Astrocyte (in vitro differentiated cells and primary cell): ENCODE measurements at regions not wholly inside any gene's neighbourhood (a gene's known extent, or its start where the extent isn't known, plus 50 kb on each side); places are given as distances from the start of the nearest gene placed in this dataset.

ENCODE experiments used
- DNase-seq: peaks from one replicate; pipeline ENCODE4 v3.0.0-alpha.2; 2010; ENCODE audit warnings: low read depth
- FAIRE-seq: peaks from 2 replicates; lab custom pipeline; 2011; peaks lifted over from hg19 to GRCh38; lab: Jason Lieb, UNC
- H2AFZ ChIP-seq: 2 replicates; pipeline ENCODE4 v1.6.0; 2012; ENCODE audit warnings: low read depth, low read length, inconsistent platforms
- H3K27ac ChIP-seq: 2 replicates; pipeline ENCODE4 v1.5.1; 2011; ENCODE audit warnings: low read depth, low read length, inconsistent platforms
- H3K27me3 ChIP-seq: 2 replicates; pipeline ENCODE4 v1.6.0; 2011; ENCODE audit warnings: low read length, inconsistent platforms; ENCODE audit not compliant: insufficient read depth
- H3K36me3 ChIP-seq: 2 replicates; pipeline ENCODE4 v1.5.1; 2011; ENCODE audit warnings: low read length, inconsistent platforms; ENCODE audit not compliant: insufficient read depth
- H3K4me1 ChIP-seq: 2 replicates; pipeline ENCODE4 v1.5.1; 2011; ENCODE audit warnings: low read length, inconsistent platforms; ENCODE audit not compliant: insufficient read depth
- H3K4me2 ChIP-seq: 2 replicates; pipeline ENCODE4 v1.6.0; 2012; ENCODE audit warnings: low read length, inconsistent platforms
- H3K4me3 ChIP-seq: 2 replicates; pipeline ENCODE4 v1.5.1; 2011; ENCODE audit warnings: low read depth, mild to moderate bottlenecking, low read length, inconsistent platforms; ENCODE audit not compliant: insufficient read depth
- H3K79me2 ChIP-seq: 2 replicates; pipeline ENCODE4 v1.6.0; 2012; ENCODE audit warnings: mild to moderate bottlenecking, low read length, inconsistent platforms; ENCODE audit not compliant: insufficient read depth
- H3K9ac ChIP-seq: 2 replicates; pipeline ENCODE4 v1.6.0; 2012; ENCODE audit warnings: mild to moderate bottlenecking, low read length, inconsistent platforms
- H3K9me3 ChIP-seq: 2 replicates; pipeline ENCODE4 v1.5.1; 2012; ENCODE audit warnings: low read depth, mild to moderate bottlenecking, low read length, inconsistent platforms; ENCODE audit not compliant: insufficient read depth
- H4K20me1 ChIP-seq: 2 replicates; pipeline ENCODE4 v1.6.0; 2012; ENCODE audit warnings: low read length, inconsistent platforms; ENCODE audit not compliant: insufficient read depth
- H3K27ac Mint-ChIP-seq: one replicate; pipeline ENCODE4 v1.8.0; 2021; ENCODE audit warnings: mild to moderate bottlenecking, mixed read lengths; ENCODE audit not compliant: unreplicated experiment
- H3K27me3 Mint-ChIP-seq: one replicate; pipeline ENCODE4 v1.8.0; 2021; ENCODE audit warnings: low read depth, mixed read lengths; ENCODE audit not compliant: unreplicated experiment
- H3K36me3 Mint-ChIP-seq: one replicate; pipeline ENCODE4 v1.8.0; 2021; ENCODE audit warnings: low read depth, mixed read lengths; ENCODE audit not compliant: unreplicated experiment
- H3K4me1 Mint-ChIP-seq: one replicate; pipeline ENCODE4 v1.8.0; 2021; ENCODE audit warnings: low read depth, mixed read lengths; ENCODE audit not compliant: unreplicated experiment
- H3K4me3 Mint-ChIP-seq: one replicate; pipeline ENCODE4 v1.8.0; 2021; ENCODE audit warnings: mild to moderate bottlenecking, moderate library complexity, mixed read lengths; ENCODE audit not compliant: unreplicated experiment
- H3K9me3 Mint-ChIP-seq: one replicate; pipeline ENCODE4 v1.8.0; 2021; ENCODE audit warnings: mild to moderate bottlenecking, mixed read lengths; ENCODE audit not compliant: unreplicated experiment
- EZH2 ChIP-seq: IDR thresholded peaks from 2 replicates; pipeline ENCODE4 v1.6.1; 2012; ENCODE audit warnings: mild to moderate bottlenecking, low read length, inconsistent platforms; ENCODE audit not compliant: insufficient read depth
- TF ChIP-seq, protein P1 (sequence below): IDR thresholded peaks from 2 replicates; pipeline ENCODE4 v1.5.1; 2011; ENCODE audit warnings: low read depth, mild to moderate bottlenecking, inconsistent platforms, low read length, moderate library complexity; ENCODE audit not compliant: insufficient read depth

DNA sequence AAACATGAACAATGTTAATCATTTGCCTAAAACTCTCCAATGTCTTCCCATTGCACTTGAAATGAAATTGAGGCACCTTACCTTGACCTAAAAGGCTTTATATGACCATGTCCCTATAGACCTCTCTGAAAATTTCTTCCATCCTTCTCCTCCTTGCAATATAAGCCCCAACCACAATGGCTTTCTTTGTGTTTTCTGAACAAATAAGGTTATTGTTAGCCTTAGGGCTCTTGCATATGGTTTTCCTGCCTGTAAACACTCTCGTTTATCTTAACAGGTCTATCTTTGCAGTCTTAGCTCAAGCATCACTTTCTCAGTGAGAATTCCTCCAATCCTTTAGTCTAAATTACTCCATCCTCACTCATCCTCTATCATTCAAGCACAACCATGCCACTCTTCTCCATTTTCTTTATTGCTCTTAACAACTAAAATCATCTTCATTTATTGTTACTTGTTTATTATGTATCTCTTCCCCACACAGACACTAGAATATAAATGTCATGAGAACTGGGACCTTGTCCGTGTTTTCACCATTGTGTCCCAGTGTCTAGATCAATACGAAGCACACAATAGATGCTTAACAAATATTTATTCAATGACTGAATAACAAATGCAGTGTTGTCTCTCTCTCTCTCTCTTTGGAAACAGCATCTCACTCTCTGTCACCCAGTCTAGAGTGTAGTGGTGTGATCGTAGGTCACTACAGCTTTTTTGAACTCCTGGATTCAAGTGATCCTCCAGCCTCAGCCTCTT, 129.3 kb downstream of the RDH14 start:
- Mint-ChIP-seq H3K36me3 (no peaks in the 10 kb centered on the region), H3K9me3 (no peaks in the 10 kb centered on the region), H3K4me3 (no peak overlapping the region), H3K27me3 (no peaks in the 10 kb centered on the region), H3K27ac (no peak overlapping the region), H3K4me1 (peaks cover 6% of the 10 kb centered on the region)
- no peaks in the 10 kb centered on the region for H4K20me1 ChIP-seq
- no peaks in the 10 kb centered on the region for H3K4me1 ChIP-seq
- no peaks in the 10 kb centered on the region for H3K9me3 ChIP-seq
- DNase-seq (no peak), FAIRE-seq (no peak)
- H3K79me2 ChIP-seq, result no peaks in the 10 kb centered on the region
- H3K4me2 ChIP-seq, result no peak overlapping the region
- H2AFZ ChIP-seq, result no peak overlapping the region
- no peaks in the 10 kb centered on the region for H3K36me3 ChIP-seq
- H3K9ac ChIP-seq, result no peak overlapping the region
- TF ChIP-seq EZH2, result no peak
- TF ChIP-seq, protein P1, sequence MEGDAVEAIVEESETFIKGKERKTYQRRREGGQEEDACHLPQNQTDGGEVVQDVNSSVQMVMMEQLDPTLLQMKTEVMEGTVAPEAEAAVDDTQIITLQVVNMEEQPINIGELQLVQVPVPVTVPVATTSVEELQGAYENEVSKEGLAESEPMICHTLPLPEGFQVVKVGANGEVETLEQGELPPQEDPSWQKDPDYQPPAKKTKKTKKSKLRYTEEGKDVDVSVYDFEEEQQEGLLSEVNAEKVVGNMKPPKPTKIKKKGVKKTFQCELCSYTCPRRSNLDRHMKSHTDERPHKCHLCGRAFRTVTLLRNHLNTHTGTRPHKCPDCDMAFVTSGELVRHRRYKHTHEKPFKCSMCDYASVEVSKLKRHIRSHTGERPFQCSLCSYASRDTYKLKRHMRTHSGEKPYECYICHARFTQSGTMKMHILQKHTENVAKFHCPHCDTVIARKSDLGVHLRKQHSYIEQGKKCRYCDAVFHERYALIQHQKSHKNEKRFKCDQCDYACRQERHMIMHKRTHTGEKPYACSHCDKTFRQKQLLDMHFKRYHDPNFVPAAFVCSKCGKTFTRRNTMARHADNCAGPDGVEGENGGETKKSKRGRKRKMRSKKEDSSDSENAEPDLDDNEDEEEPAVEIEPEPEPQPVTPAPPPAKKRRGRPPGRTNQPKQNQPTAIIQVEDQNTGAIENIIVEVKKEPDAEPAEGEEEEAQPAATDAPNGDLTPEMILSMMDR, result no peak
- no peak overlapping the region for H3K4me3 ChIP-seq
- H3K27ac ChIP-seq, result no peak overlapping the region
- H3K27me3 ChIP-seq, result no peaks in the 10 kb centered on the region

DNA sequence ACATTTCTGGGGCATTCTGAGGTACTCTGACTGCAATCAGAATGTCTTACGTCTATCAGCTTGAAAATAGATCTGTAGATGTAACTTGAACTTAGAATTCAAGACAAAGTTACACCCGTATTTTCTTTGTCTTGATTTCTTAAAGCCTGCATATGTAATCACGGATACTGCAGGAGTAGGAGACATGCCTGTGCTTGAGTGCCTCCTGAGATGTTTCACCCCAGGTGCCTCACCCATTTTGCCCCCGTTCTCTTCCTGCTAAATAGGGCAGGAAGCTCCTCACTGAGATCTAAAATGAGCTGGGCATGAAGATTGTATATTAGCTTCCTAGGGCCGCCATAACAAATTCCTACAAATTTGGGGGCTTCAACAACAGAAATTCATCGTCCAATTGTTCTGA, 131.9 kb downstream of the RDH14 start:
- Histone ChIP-seq H3K9ac (no peak overlapping the region), H3K27ac (no peak overlapping the region), H3K4me3 (no peak overlapping the region), H2AFZ (no peak overlapping the region), H3K27me3 (no peaks in the 10 kb centered on the region), H3K4me1 (no peaks in the 10 kb centered on the region), H3K9me3 (no peaks in the 10 kb centered on the region), H3K4me2 (no peak overlapping the region), H3K36me3 (no peaks in the 10 kb centered on the region), H4K20me1 (no peaks in the 10 kb centered on the region), H3K79me2 (no peaks in the 10 kb centered on the region)
- no peaks in the 10 kb centered on the region for H3K36me3 Mint-ChIP-seq
- no peak overlapping the region for H3K27ac Mint-ChIP-seq
- peaks cover 2% of the 10 kb centered on the region for H3K27me3 Mint-ChIP-seq
- DNase-seq (no peak), FAIRE-seq (no peak)
- peaks cover 2% of the 10 kb centered on the region for H3K9me3 Mint-ChIP-seq
- H3K4me3 Mint-ChIP-seq, result no peak overlapping the region
- no peak for TF ChIP-seq EZH2
- TF ChIP-seq, protein P1, result no peak
- H3K4me1 Mint-ChIP-seq, result peaks cover 9% of the 10 kb centered on the region

DNA sequence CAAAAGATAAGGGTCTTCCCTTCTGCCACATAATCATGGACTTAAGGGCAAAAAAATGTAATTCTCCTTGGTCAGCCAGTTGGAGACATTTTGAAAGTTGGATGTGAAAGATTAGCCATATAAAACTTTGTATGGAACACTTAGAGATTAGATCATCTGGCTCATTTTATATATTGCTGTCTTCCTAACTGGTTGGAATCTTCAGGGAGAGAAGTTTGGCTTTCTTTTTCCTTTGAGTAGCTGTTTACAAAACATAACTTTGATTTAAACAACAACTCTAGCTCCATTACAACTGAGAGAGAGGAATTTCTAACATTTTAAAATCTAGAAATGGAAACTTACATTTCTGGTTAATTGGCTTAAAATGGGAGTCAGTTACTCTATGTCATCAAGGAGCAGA, 132.7 kb downstream of the RDH14 start:
- Histone ChIP-seq H2AFZ (no peak overlapping the region), H3K27ac (no peak overlapping the region), H3K9me3 (no peaks in the 10 kb centered on the region), H3K4me1 (no peaks in the 10 kb centered on the region), H3K9ac (no peak overlapping the region), H3K79me2 (no peaks in the 10 kb centered on the region), H3K27me3 (no peaks in the 10 kb centered on the region), H3K36me3 (no peaks in the 10 kb centered on the region), H3K4me3 (no peak overlapping the region), H4K20me1 (no peaks in the 10 kb centered on the region), H3K4me2 (no peak overlapping the region)
- Mint-ChIP-seq H3K9me3 (peaks cover 2% of the 10 kb centered on the region), H3K36me3 (no peaks in the 10 kb centered on the region), H3K4me3 (no peak overlapping the region), H3K4me1 (peaks cover 6% of the 10 kb centered on the region), H3K27me3 (peaks cover 2% of the 10 kb centered on the region), H3K27ac (no peak overlapping the region)
- FAIRE-seq (no peak), DNase-seq (no peak)
- no peak for TF ChIP-seq EZH2
- TF ChIP-seq, protein P1, result no peak
